ENCODE measurements at regions not wholly inside any gene's neighbourhood (a gene's known extent, or its start where the extent isn't known, plus 50 kb on each side); places are given as distances from the start of the nearest gene placed in this dataset.

- no peak overlapping the region for H3K4me2 ChIP-seq (ENCODE audit: control insufficient read depth, insufficient read depth)
- H3K9ac ChIP-seq (ENCODE audit: control insufficient read depth, insufficient read depth, low read length), result no peak overlapping the region
- POLR2A ChIA-PET, result no interaction called here
- H3K4me1 ChIP-seq (ENCODE audit: control insufficient read depth, insufficient read depth, low read length), result no peaks in the 10 kb centered on the region
- FAIRE-seq, result no peak
- H4K20me1 ChIP-seq (ENCODE audit: control insufficient read depth, insufficient read depth), result no peaks in the 10 kb centered on the region
- in situ Hi-C loops (cut with MboI) (no loop called here), intact Hi-C loops (cut with micrococcal nuclease; ENCODE audit: unreplicated experiment) (no loop called here)
- SMC1A ChIA-PET (ENCODE audit: uncharacterized antibody, unreplicated experiment), result no interaction called here
- TF ChIP-seq FOXM1 (IDR thresholded peaks at IDR 0.05; ENCODE audit: low read depth, low read length), result no peak
- TF ChIP-seq NR2C2 (IDR thresholded peaks at IDR 0.05; ENCODE audit: borderline replicate concordance, control insufficient read depth, insufficient read length, low read depth), result no peak
- TF ChIP-seq TBL1XR1 (IDR thresholded peaks at IDR 0.05; ENCODE audit: low read depth, low read length), result no peak
- no peak for TF ChIP-seq PML (IDR thresholded peaks at IDR 0.05; ENCODE audit: low read length)
- H2AFZ ChIP-seq (ENCODE audit: control insufficient read depth, low read depth, low read length), result no peak overlapping the region
- no peaks in the 10 kb centered on the region for H3K9me3 ChIP-seq (replicated peaks; ENCODE audit: control insufficient read depth, insufficient read depth, low read length)
- RAD21 ChIA-PET (ENCODE audit: unreplicated experiment), result no interaction called here
- H3K4me3 ChIP-seq, result no peak overlapping the region
- H3K36me3 ChIP-seq (ENCODE audit: control insufficient read depth in 2 of 2, insufficient read depth in 2 of 2, low read length in 1 of 2), result no peaks in the 10 kb centered on the region
- no peak for DNase-seq (ENCODE audit: low read depth, low spot score)
- no peaks in the 10 kb centered on the region for H3K27me3 ChIP-seq (replicated peaks in 1 of 2; ENCODE audit: control insufficient read depth in 2 of 2, insufficient read depth in 2 of 2, low read length in 1 of 2)
- no peak for ATAC-seq
- CTCF ChIA-PET, result no interaction called here
- H3K79me2 ChIP-seq (ENCODE audit: control insufficient read depth, insufficient read depth, low read length), result no peaks in the 10 kb centered on the region
- 0% methylated on average over 3 of the region's 3 CpGs for WGBS (ENCODE audit: insufficient coverage, insufficient replicate concordance, low lambda C conversion rate, missing lambda C conversion rate)
- no peak overlapping the region for H3K27ac ChIP-seq (ENCODE audit: control insufficient read depth, insufficient read depth)
- no TSS peak for BruUV-seq (replicated peaks)
Measured at GRCh38 chrX:4382273-4382672, 668.8 kb upstream of the PRKX start.

GRCh38 chrX:4380710-4381109, 667.3 kb upstream of the PRKX start:
- Histone ChIP-seq H3K36me3 (ENCODE audit: control insufficient read depth in 2 of 2, insufficient read depth in 2 of 2, low read length in 1 of 2) (no peaks in the 10 kb centered on the region), H3K27ac (ENCODE audit: control insufficient read depth, insufficient read depth) (no peak overlapping the region), H4K20me1 (ENCODE audit: control insufficient read depth, insufficient read depth) (no peaks in the 10 kb centered on the region), H3K4me3 (no peak overlapping the region), H3K27me3 (replicated peaks in 1 of 2; ENCODE audit: control insufficient read depth in 2 of 2, insufficient read depth in 2 of 2, low read length in 1 of 2) (no peaks in the 10 kb centered on the region), H3K9me3 (replicated peaks; ENCODE audit: control insufficient read depth, insufficient read depth, low read length) (no peaks in the 10 kb centered on the region), H3K4me1 (ENCODE audit: control insufficient read depth, insufficient read depth, low read length) (no peaks in the 10 kb centered on the region), H3K9ac (ENCODE audit: control insufficient read depth, insufficient read depth, low read length) (no peak overlapping the region), H2AFZ (ENCODE audit: control insufficient read depth, low read depth, low read length) (no peak overlapping the region), H3K4me2 (ENCODE audit: control insufficient read depth, insufficient read depth) (no peak overlapping the region), H3K79me2 (ENCODE audit: control insufficient read depth, insufficient read depth, low read length) (no peaks in the 10 kb centered on the region)
- RAD21 ChIA-PET (ENCODE audit: unreplicated experiment), result no interaction called here
- CTCF ChIA-PET, result no interaction called here
- no TSS peak for BruUV-seq (replicated peaks)
- ATAC-seq, result no peak
- no peak for DNase-seq (ENCODE audit: low read depth, low spot score)
- FAIRE-seq, result no peak
- intact Hi-C loops (cut with micrococcal nuclease; ENCODE audit: unreplicated experiment), result no loop called here
- POLR2A ChIA-PET, result no interaction called here
- SMC1A ChIA-PET (ENCODE audit: uncharacterized antibody, unreplicated experiment), result no interaction called here
- in situ Hi-C loops (cut with MboI), result no loop called here
- TF ChIP-seq TCF12 (IDR thresholded peaks at IDR 0.05; ENCODE audit: low read depth, low read length), result no peak
- no peak for TF ChIP-seq MEF2B (IDR thresholded peaks at IDR 0.05; ENCODE audit: partially characterized antibody, poor library complexity, severe bottlenecking)
- TF ChIP-seq SMARCA5 (IDR thresholded peaks at IDR 0.05), result no peak
- TF ChIP-seq STAT1 (conservative IDR thresholded peaks at IDR 0.05), result no peak
- TF ChIP-seq ZBTB40 (IDR thresholded peaks at IDR 0.05; ENCODE audit: borderline replicate concordance), result no peak
- no peak for TF ChIP-seq CHD4 (IDR thresholded peaks at IDR 0.05)
- no peak for TF ChIP-seq EZH2 (IDR thresholded peaks at IDR 0.05; ENCODE audit: borderline replicate concordance, control insufficient read depth, low read depth, low read length)
- TF ChIP-seq CHD2 (IDR thresholded peaks at IDR 0.05; ENCODE audit: borderline replicate concordance, low read depth, low read length), result no peak
- TF ChIP-seq ZNF622 (IDR thresholded peaks at IDR 0.05), result no peak

All from GM12878 (cell line).